WTC11 (cell line): ENCODE measurements at regions not wholly inside any gene's neighbourhood (a gene's known extent, or its start where the extent isn't known, plus 50 kb on each side); places are given as distances from the start of the nearest gene placed in this dataset.
A peak's percentile ranks its signal among the peaks of the same experiment; 100 is the strongest.

Experiments used
- ATAC-seq: fragments of 200-7000 bp; cut with Tn5 transposase; 2 replicates; pipeline ENCODE4 v1.10.0; 2021; ENCODE audit warnings: mild to moderate bottlenecking, moderate library complexity
- CTCF ChIA-PET: fragments of 300-600 bp; sonication (Branson Sonifier 250); formaldehyde crosslinking; loops from one replicate; lab custom pipeline; 2021; ENCODE audit warnings: antibody characterized with exemption; lab: Charles Lee
- POLR2A ChIA-PET: fragments of 350-600 bp; sonication (Branson Sonifier 250); formaldehyde crosslinking; loops from one replicate; lab custom pipeline; 2021; ENCODE audit warnings: antibody characterized with exemption; lab: Charles Lee
- DNase-seq: peaks from one replicate; pipeline ENCODE4 v3.0.0; 2021; ENCODE audit warnings: low spot score
- H3K27ac Mint-ChIP-seq: 2 replicates; pipeline ENCODE4 v1.8.0; 2021; ENCODE audit warnings: mixed read lengths
- H3K27me3 Mint-ChIP-seq: 2 replicates; pipeline ENCODE4 v1.8.0; 2021; ENCODE audit warnings: low read depth, mild to moderate bottlenecking, moderate library complexity, mixed read lengths
- H3K36me3 Mint-ChIP-seq: 2 replicates; pipeline ENCODE4 v1.8.0; 2021; ENCODE audit warnings: mixed read lengths
- H3K4me1 Mint-ChIP-seq: 2 replicates; pipeline ENCODE4 v1.8.0; 2022; ENCODE audit warnings: mixed read lengths
- H3K4me3 Mint-ChIP-seq: 2 replicates; pipeline ENCODE4 v1.8.0; 2021; ENCODE audit warnings: mild to moderate bottlenecking, moderate library complexity, mixed read lengths
- H3K9me3 Mint-ChIP-seq: 2 replicates; pipeline ENCODE4 v1.8.0; 2021; ENCODE audit warnings: mixed read lengths
- ATF6 ChIP-seq: sonication (generic); formaldehyde crosslinking; IDR thresholded peaks from 2 replicates; pipeline ENCODE4 v1.8.1; 2023; ENCODE audit warnings: mild to moderate bottlenecking, missing genetic modification reagents
- CBFB ChIP-seq: sonication (generic); formaldehyde crosslinking; IDR thresholded peaks from 2 replicates; pipeline ENCODE4 v1.8.1; 2022; ENCODE audit warnings: mild to moderate bottlenecking, low read depth, missing genetic modification reagents
- CREB1 ChIP-seq: sonication (generic); formaldehyde crosslinking; IDR thresholded peaks from 2 replicates; pipeline ENCODE4 v1.8.0; 2023; ENCODE audit warnings: mild to moderate bottlenecking, missing genetic modification reagents
- E2F5 ChIP-seq: sonication (generic); formaldehyde crosslinking; IDR thresholded peaks from 2 replicates; pipeline ENCODE4 v1.8.1; 2022; ENCODE audit warnings: mild to moderate bottlenecking, moderate library complexity, missing genetic modification reagents
- ELF4 ChIP-seq: sonication (generic); formaldehyde crosslinking; IDR thresholded peaks from 2 replicates; pipeline ENCODE4 v1.8.1; 2022; ENCODE audit warnings: low read depth, mild to moderate bottlenecking, moderate library complexity, missing genetic modification reagents
- EMX1 ChIP-seq: fragments of 250-450 bp; sonication (Bioruptor Pico); IDR thresholded peaks from 2 replicates; pipeline ENCODE4 v1.8.0; 2021; ENCODE audit warnings: mild to moderate bottlenecking
- ERG ChIP-seq: fragments of 250-450 bp; sonication (Bioruptor Pico); IDR thresholded peaks from 2 replicates; pipeline ENCODE4 v1.8.0; 2021; ENCODE audit warnings: mild to moderate bottlenecking
- FOXK1 ChIP-seq: sonication (generic); formaldehyde crosslinking; IDR thresholded peaks from 2 replicates; pipeline ENCODE4 v1.8.0; 2022; ENCODE audit warnings: mild to moderate bottlenecking, moderate library complexity, missing genetic modification reagents
- GTF2I ChIP-seq: fragments of 250-450 bp; sonication (Bioruptor Pico); conservative IDR thresholded peaks from 2 replicates; pipeline ENCODE4 v1.4.0; 2021; ENCODE audit warnings: mild to moderate bottlenecking
- KAT7 ChIP-seq: sonication (generic); formaldehyde crosslinking; IDR thresholded peaks from 2 replicates; pipeline ENCODE4 v1.8.1; 2023; ENCODE audit warnings: missing genetic modification reagents, mild to moderate bottlenecking, borderline replicate concordance
- PREB ChIP-seq: sonication (generic); formaldehyde crosslinking; IDR thresholded peaks from 2 replicates; pipeline ENCODE4 v1.8.1; 2022; ENCODE audit warnings: mild to moderate bottlenecking, missing genetic modification reagents, moderate library complexity, borderline replicate concordance
- SMAD3 ChIP-seq: sonication (generic); formaldehyde crosslinking; IDR thresholded peaks from 2 replicates; pipeline ENCODE4 v1.8.0; 2022; ENCODE audit warnings: missing genetic modification reagents, mild to moderate bottlenecking, borderline replicate concordance
- SOX15 ChIP-seq: fragments of 250-450 bp; sonication (Bioruptor Pico); IDR thresholded peaks from 2 replicates; pipeline ENCODE4 v1.9.0; 2021; ENCODE audit warnings: mild to moderate bottlenecking
- ZNF121 ChIP-seq: sonication (generic); formaldehyde crosslinking; IDR thresholded peaks from 2 replicates; pipeline ENCODE4 v1.8.0; 2023; ENCODE audit warnings: missing genetic modification reagents
- ZNF138 ChIP-seq: sonication (generic); formaldehyde crosslinking; conservative IDR thresholded peaks from 2 replicates; pipeline ENCODE4 v1.8.1; 2022; ENCODE audit warnings: mild to moderate bottlenecking, moderate library complexity, missing genetic modification reagents
- ZNF263 ChIP-seq: sonication (generic); formaldehyde crosslinking; IDR thresholded peaks from 2 replicates; pipeline ENCODE4 v1.8.1; 2022; ENCODE audit warnings: low read depth, mild to moderate bottlenecking, moderate library complexity, missing genetic modification reagents
- ZNF281 ChIP-seq: sonication (generic); formaldehyde crosslinking; IDR thresholded peaks from 2 replicates; pipeline ENCODE4 v1.8.0; 2023; ENCODE audit warnings: mild to moderate bottlenecking, missing genetic modification reagents
- ZNF416 ChIP-seq: fragments of 250-450 bp; sonication (Bioruptor Pico); IDR thresholded peaks from 2 replicates; pipeline ENCODE4 v1.9.0; 2021; ENCODE audit warnings: mild to moderate bottlenecking, inconsistent platforms
- ZNF423 ChIP-seq: fragments of 250-450 bp; sonication (Bioruptor Pico); IDR thresholded peaks from 2 replicates; pipeline ENCODE4 v2.1.2; 2022; ENCODE audit warnings: mild to moderate bottlenecking, moderate library complexity
- ZNF532 ChIP-seq: fragments of 250-450 bp; sonication (Bioruptor Pico); IDR thresholded peaks from 2 replicates; pipeline ENCODE4 v1.9.0; 2021; ENCODE audit warnings: mild to moderate bottlenecking, borderline replicate concordance
- ZNF671 ChIP-seq: fragments of 250-450 bp; sonication (Bioruptor Pico); IDR thresholded peaks from 2 replicates; pipeline ENCODE4 v1.8.0; 2021; ENCODE audit warnings: mild to moderate bottlenecking

GRCh38 chr3:174675406-174675805, 183.7 kb upstream of the NAALADL2 start (continued):
- no peak for TF ChIP-seq ZNF532 (CRISPR knock-in tag)
- no peak for TF ChIP-seq ZNF416
- TF ChIP-seq ZNF138 (CRISPR knock-in tag), result no peak
- TF ChIP-seq ATF6 (CRISPR knock-in tag), result no peak
- no peak for TF ChIP-seq ZNF121 (CRISPR knock-in tag)
- TF ChIP-seq SMAD3 (CRISPR knock-in tag), result no peak
- TF ChIP-seq KAT7 (CRISPR knock-in tag), result no peak
- TF ChIP-seq FOXK1, result no peak
- no peak for TF ChIP-seq ZNF281 (CRISPR knock-in tag)
- TF ChIP-seq E2F5 (CRISPR knock-in tag), result no peak
- TF ChIP-seq CREB1, result no peak
- no peak for TF ChIP-seq ELF4 (CRISPR knock-in tag)
- TF ChIP-seq ZNF263 (CRISPR knock-in tag), result no peak

- H3K4me1 Mint-ChIP-seq, result peaks cover 9% of the 10 kb centered on the region
- TF ChIP-seq ZNF671 (CRISPR knock-in tag) (no peak), ERG (CRISPR knock-in tag) (no peak), SOX15 (CRISPR knock-in tag) (no peak), GTF2I (CRISPR knock-in tag) (no peak), EMX1 (CRISPR knock-in tag) (no peak), PREB (CRISPR knock-in tag) (no peak), CBFB (CRISPR knock-in tag) (no peak), ATF6 (CRISPR knock-in tag) (no peak), ZNF423 (CRISPR knock-in tag) (no peak), CREB1 (no peak)
Measured at GRCh38 chr3:174681784-174682183, 177.3 kb upstream of the NAALADL2 start.

More at GRCh38 chr3:174681784-174682183, 177.3 kb upstream of the NAALADL2 start:
- ChIA-PET CTCF (no interaction called here), POLR2A (no interaction called here)
- DNase-seq (no peak), ATAC-seq (peak; percentile 38; the same call in 1 of the 2 replicates)
- Mint-ChIP-seq H3K27ac (no peak overlapping the region), H3K9me3 (peaks cover 20% of the 10 kb centered on the region), H3K36me3 (peaks cover 8% of the 10 kb centered on the region), H3K27me3 (no peaks in the 10 kb centered on the region), H3K4me3 (no peak overlapping the region)
